ENCODE measurements at regions not wholly inside any gene's neighbourhood (a gene's known extent, or its start where the extent isn't known, plus 50 kb on each side); places are given as distances from the start of the nearest gene placed in this dataset.

DNA sequence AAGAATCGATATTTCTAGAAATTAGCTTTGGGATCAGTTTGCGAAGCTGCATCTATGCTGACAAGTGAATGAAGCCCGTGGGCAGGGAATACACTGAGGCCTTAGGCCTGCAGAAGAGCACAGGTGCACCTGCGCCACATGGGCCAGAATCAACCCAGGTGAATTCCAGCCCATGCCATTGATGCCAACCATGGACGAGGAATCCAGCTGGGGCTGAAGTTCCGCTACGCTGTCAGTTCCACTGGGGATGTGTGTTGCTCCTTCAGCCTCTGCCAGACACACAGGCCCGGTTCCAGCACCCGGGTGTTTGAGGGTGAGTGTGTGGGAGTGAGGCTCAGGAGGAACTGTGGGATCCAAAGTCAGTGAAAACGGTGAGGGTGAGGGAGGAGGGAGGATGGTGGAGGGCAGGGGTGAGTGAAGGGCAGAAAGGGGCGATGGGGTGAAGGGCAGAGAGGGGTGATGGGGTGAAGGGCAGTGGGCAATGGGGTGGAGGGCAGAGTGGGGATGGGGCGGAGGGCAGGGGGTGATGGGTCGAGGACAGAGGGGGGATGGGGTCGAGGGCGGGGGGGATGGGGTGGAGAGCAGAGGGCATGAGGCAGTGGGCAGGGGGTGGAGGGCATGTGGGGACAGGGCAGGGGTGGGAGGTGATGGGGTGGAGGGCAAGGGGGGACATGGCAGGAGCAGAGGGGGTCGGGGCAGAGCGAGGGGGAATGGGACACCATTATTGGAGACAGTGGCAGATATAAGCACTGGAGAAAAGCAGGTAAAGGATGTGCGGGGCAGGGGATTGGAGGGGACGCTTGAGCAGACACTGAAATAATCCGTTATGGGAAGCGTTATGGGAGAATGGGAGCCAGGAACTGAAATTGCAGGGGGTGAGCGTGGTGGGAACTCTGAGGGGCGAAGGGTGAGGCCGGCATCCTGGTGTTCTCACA, 931.6 kb downstream of the BRD1 start:
- no peak for DNase-seq (ENCODE audit: low read depth in 2 of 3, low spot score in 2 of 3)

DNA sequence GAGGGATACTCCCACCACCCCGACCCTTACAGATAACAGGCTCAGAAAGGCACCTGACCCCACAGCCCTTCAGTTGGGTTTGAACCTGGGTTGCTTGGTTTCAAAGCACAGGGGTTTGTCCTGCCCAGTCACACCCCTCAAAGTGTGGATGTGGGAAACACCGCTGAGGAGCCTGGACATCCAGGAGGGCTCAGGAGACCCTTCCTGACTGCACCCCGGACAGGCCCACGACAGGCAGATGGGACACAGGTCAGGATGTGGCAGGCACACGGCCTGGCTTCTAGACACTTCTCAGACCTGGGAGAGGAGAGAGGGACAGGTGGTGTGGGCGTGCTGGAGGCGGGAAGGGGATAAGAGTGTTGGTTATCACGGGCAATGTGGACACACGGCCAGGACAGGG, 932.3 kb downstream of the BRD1 start:
- no peak for DNase-seq (ENCODE audit: low read depth in 2 of 3, low spot score in 2 of 3)

- DNase-seq (ENCODE audit: low read depth in 2 of 3, low spot score in 2 of 3), result no peak
These were observed 932.8 kb downstream of the BRD1 start for GRCh38 chr22:48894804-48895250.

GRCh38 chr22:48894064-48894671, 933.5 kb downstream of the BRD1 start:
- peak in 2 of 3 donors; percentile 2 to 13 for DNase-seq (ENCODE audit: low read depth in 2 of 3, low spot score in 2 of 3)

GRCh38 chr22:48893288-48894063, 934.2 kb downstream of the BRD1 start:
- DNase-seq (ENCODE audit: low read depth in 2 of 3, low spot score in 2 of 3), result no peak

GRCh38 chr22:48892578-48893287, 934.9 kb downstream of the BRD1 start:
- DNase-seq (ENCODE audit: low read depth in 2 of 3, low spot score in 2 of 3), result no peak

- no peak for DNase-seq (ENCODE audit: low read depth in 2 of 3, low spot score in 2 of 3)
These were observed 935.7 kb downstream of the BRD1 start for GRCh38 chr22:48891688-48892577.

DNA sequence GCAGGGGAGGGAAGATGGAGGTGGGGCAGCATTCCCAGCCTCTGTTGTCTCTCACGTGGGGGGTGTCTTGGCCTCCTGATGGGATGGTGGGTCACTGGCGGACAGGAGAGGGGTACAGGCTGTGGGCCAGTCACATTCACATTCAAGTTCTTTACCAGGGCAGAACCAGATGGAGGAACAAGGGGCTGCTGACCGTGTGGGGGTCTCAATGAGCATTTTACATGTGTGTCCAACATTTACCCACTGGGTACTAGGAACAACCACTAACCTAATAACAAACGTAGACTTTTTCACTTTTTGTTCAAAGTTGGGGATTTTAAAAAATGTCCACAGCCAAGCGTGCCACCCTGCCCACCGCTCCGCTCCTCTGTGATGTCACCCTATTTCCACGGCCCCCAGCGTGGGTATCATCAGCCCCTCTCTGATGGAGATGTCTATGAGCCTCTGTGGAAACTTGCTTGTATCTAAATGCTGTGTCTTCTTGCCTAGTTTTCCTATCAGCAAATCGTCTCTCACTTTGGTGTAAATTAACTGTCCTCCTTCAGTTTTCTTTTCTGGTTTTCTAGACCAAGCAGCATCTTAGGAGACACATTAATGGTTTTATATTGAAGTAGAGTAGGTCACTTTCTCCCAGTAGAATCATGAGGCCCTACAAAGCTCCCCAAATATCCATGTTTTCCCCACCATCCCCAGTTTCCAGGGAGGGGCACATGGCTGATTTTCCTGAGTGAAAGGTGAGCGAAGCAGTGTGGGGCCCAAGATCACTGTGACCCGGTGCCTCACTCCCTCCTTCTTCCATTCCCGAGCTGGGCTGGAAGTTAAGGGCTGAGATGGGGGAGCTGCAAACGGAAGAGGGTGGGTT, 936.7 kb downstream of the BRD1 start:
- no peak for DNase-seq (ENCODE audit: low read depth in 2 of 3, low spot score in 2 of 3)

DNA sequence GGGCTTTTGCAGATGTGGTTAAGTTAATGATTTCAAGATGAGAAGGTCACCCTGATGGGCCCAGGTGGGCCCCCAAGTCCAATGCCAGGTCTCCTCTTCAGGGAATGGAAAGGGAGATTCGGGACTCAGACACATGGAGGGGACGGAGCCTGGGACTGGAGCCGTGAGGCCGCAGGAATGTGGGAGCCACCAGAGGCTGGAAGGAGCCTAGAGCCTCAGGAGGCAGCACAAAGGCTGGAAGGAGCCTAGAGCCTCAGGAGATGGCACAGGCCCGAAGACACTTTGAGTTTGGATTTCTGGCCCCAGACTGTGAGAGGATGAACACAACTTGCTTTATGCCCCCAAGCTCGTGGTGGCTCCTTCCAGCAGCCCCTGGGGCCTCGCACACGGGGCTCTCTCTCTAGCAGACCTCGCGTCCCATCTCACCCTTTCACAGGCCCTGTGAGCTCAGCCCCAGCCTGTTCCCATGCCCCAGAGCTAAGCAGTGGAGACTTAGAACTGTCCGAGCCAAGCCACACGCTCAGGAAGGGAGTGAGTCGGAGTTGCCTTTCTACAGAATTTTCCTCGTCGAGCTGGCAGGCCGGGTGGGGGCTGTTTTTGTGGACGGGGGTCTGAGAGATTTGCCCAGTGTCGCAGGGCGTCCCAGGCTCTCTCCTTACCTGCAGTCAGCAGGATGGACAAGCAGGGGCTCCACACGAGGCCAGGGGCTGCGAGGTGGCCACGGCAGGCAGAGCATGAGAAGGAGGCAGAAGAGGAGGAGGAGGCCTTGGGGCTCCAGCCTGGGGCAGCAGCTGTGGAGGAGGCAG, 937.6 kb downstream of the BRD1 start:
- no peak for DNase-seq (ENCODE audit: low read depth in 2 of 3, low spot score in 2 of 3)

- DNase-seq (ENCODE audit: low read depth in 2 of 3, low spot score in 2 of 3), result no peak
These were observed 938.4 kb downstream of the BRD1 start for GRCh38 chr22:48889209-48889830.

- DNase-seq (ENCODE audit: low read depth in 2 of 3, low spot score in 2 of 3), result no peak
These were observed 939.0 kb downstream of the BRD1 start for GRCh38 chr22:48888466-48889208.

GRCh38 chr22:48887394-48888332, 940.0 kb downstream of the BRD1 start:
- DNase-seq (ENCODE audit: low read depth in 2 of 3, low spot score in 2 of 3), result no peak

DNA sequence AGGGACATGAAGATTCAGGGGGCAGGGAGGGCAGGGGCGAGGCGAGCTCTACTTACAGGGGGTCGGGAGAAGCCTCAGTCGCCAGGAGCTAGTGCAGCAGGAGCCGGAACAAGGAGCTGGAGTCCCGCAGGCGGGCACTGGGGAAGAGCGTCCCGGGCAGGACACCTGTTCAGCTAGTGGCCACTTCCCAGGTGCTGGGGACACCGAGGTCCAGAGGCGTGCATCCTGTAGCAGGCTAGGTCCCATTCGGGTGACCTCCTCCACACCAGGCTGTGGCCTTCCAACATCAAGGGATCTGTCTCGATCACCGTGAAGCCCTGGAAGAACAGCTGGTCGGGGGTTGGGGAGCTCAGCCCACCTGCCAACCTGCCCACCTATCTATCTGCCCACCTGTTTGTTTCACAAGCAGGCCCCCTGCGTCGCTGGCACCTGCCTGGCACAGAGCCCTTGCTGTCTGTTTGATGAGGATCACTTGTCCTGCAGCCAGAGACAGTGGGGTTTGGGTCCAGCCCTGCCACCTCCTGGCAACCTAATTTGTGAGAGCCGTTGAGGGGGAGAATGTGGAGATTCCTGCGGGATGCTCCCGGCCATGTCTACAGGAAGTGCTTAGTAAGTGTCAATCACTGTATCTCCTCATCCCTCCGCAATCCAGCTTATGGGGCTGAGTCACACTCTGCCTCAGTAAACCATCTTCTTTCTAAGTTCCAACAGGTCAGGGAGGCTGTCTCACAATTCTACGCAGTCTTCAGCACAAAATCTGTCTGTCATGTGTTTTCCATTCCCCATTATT, 940.9 kb downstream of the BRD1 start:
- no peak for DNase-seq (ENCODE audit: low read depth in 2 of 3, low spot score in 2 of 3)

GRCh38 chr22:48885919-48886305, 941.8 kb downstream of the BRD1 start:
- no peak for DNase-seq (ENCODE audit: low read depth in 2 of 3, low spot score in 2 of 3)

Data from hematopoietic multipotent progenitor cell (in vitro differentiated cells).